ENCODE measurements at regions not wholly inside any gene's neighbourhood (a gene's known extent, or its start where the extent isn't known, plus 50 kb on each side); places are given as distances from the start of the nearest gene placed in this dataset.

- Histone ChIP-seq H3K4me3 (no peak overlapping the region), H3K27ac (no peak overlapping the region), H3K36me3 (no peaks in the 10 kb centered on the region), H3K4me1 (no peaks in the 10 kb centered on the region), H3K9me3 (peaks cover 0 to 7% (median 0%) of the 10 kb centered on the region in 3 donors), H3K27me3 (no peaks in the 10 kb centered on the region)
- TF ChIP-seq EP300 (IDR thresholded peaks at IDR 0.05): no peak
- no peak for TF ChIP-seq CTCF (IDR thresholded peaks at IDR 0.05)
- TF ChIP-seq POLR2A (IDR thresholded peaks at IDR 0.05): no peak
- TF ChIP-seq POLR2AphosphoS5 (IDR thresholded peaks at IDR 0.05): no peak
- ATAC-seq: no peak
- 89 to 100% methylated on average over 2 to 4 of the region's 4 CpGs for WGBS, 2 donors (ENCODE audit: low coverage in 1 of 2)
These were observed 391.9 kb downstream of the SIPA1L2 start for GRCh38 chr1:232238009-232238408.

- no peak overlapping the region for H3K27ac ChIP-seq
- no peaks in the 10 kb centered on the region for H3K36me3 ChIP-seq
- no peak for ATAC-seq
- peaks cover 0 to 8% (median 0%) of the 10 kb centered on the region in 3 donors for H3K4me1 ChIP-seq
- no peaks in the 10 kb centered on the region for H3K27me3 ChIP-seq
- no peaks in the 10 kb centered on the region for H3K9me3 ChIP-seq
- no peak for TF ChIP-seq EP300 (IDR thresholded peaks at IDR 0.05)
- no peak for TF ChIP-seq POLR2AphosphoS5 (IDR thresholded peaks at IDR 0.05)
- no peak for TF ChIP-seq POLR2A (IDR thresholded peaks at IDR 0.05)
- TF ChIP-seq CTCF (IDR thresholded peaks at IDR 0.05): no peak
- 16 to 23% methylated on average over 3 of the region's 3 CpGs for WGBS, 2 donors (ENCODE audit: low coverage in 1 of 2)
- no peak overlapping the region for H3K4me3 ChIP-seq
These were observed 402.6 kb downstream of the SIPA1L2 start for GRCh38 chr1:232227306-232227705.

- TF ChIP-seq POLR2AphosphoS5 (IDR thresholded peaks at IDR 0.05): no peak
- TF ChIP-seq EP300 (IDR thresholded peaks at IDR 0.05): no peak
- TF ChIP-seq CTCF (IDR thresholded peaks at IDR 0.05): no peak
- no peak for TF ChIP-seq POLR2A (IDR thresholded peaks at IDR 0.05)
- H3K27me3 ChIP-seq: no peaks in the 10 kb centered on the region
- H3K27ac ChIP-seq: no peak overlapping the region
- H3K9me3 ChIP-seq: no peaks in the 10 kb centered on the region
- WGBS, 2 donors (ENCODE audit: low coverage in 1 of 2): 31 to 81% methylated on average over 3 to 5 of the region's 5 CpGs
- H3K4me1 ChIP-seq: peaks cover 0 to 8% (median 0%) of the 10 kb centered on the region in 3 donors
- no peaks in the 10 kb centered on the region for H3K36me3 ChIP-seq
- no peak for ATAC-seq
- H3K4me3 ChIP-seq: no peak overlapping the region
These were observed 403.7 kb downstream of the SIPA1L2 start for GRCh38 chr1:232226197-232226712.

GRCh38 chr1:232225336-232226131 is 404.4 kb downstream of the SIPA1L2 start:
- H3K4me3 ChIP-seq: no peak overlapping the region
- H3K27me3 ChIP-seq: no peaks in the 10 kb centered on the region
- H3K9me3 ChIP-seq: no peaks in the 10 kb centered on the region
- no peak overlapping the region for H3K27ac ChIP-seq
- ATAC-seq: no peak
- 81 to 86% methylated on average over 8 to 13 of the region's 13 CpGs for WGBS, 2 donors (ENCODE audit: low coverage in 1 of 2)
- TF ChIP-seq CTCF (IDR thresholded peaks at IDR 0.05) (no peak), POLR2A (IDR thresholded peaks at IDR 0.05) (no peak), EP300 (IDR thresholded peaks at IDR 0.05) (no peak), POLR2AphosphoS5 (IDR thresholded peaks at IDR 0.05) (no peak)
- H3K36me3 ChIP-seq: no peaks in the 10 kb centered on the region
- peaks cover 0 to 8% (median 0%) of the 10 kb centered on the region in 3 donors for H3K4me1 ChIP-seq

- TF ChIP-seq EP300 (IDR thresholded peaks at IDR 0.05) (no peak), POLR2A (IDR thresholded peaks at IDR 0.05) (no peak), CTCF (IDR thresholded peaks at IDR 0.05) (no peak), POLR2AphosphoS5 (IDR thresholded peaks at IDR 0.05) (no peak)
- Histone ChIP-seq H3K4me1 (peaks cover 0 to 8% (median 0%) of the 10 kb centered on the region in 3 donors), H3K9me3 (no peaks in the 10 kb centered on the region), H3K27me3 (no peaks in the 10 kb centered on the region), H3K4me3 (no peak overlapping the region), H3K27ac (no peak overlapping the region), H3K36me3 (no peaks in the 10 kb centered on the region)
- WGBS, 2 donors (ENCODE audit: low coverage in 1 of 2): 92 to 100% methylated on average over 1 to 7 of the region's 7 CpGs
- no peak for ATAC-seq
These were observed 406.0 kb downstream of the SIPA1L2 start for GRCh38 chr1:232223887-232224286.

Data from gastroesophageal sphincter (tissue), 4 donors.